22Rv1 (cell line): ENCODE measurements at regions not wholly inside any gene's neighbourhood (a gene's known extent, or its start where the extent isn't known, plus 50 kb on each side); places are given as distances from the start of the nearest gene placed in this dataset.

ENCODE experiments used
- ZFX ChIP-seq: fragments of 450-650 bp; IDR thresholded peaks from 2 replicates; pipeline ENCODE4 v1.6.1; 2017; ENCODE audit warnings: antibody characterized with exemption, borderline replicate concordance
- TF ChIP-seq, protein P1 (sequence below): fragments of 450-650 bp; IDR thresholded peaks from 2 replicates; pipeline ENCODE4 v1.5.1; 2017; ENCODE audit warnings: mild to moderate bottlenecking

GRCh38 chr15:97684249-97684648 is 276.3 kb upstream of the ARRDC4 start:
- TF ChIP-seq, protein P1, sequence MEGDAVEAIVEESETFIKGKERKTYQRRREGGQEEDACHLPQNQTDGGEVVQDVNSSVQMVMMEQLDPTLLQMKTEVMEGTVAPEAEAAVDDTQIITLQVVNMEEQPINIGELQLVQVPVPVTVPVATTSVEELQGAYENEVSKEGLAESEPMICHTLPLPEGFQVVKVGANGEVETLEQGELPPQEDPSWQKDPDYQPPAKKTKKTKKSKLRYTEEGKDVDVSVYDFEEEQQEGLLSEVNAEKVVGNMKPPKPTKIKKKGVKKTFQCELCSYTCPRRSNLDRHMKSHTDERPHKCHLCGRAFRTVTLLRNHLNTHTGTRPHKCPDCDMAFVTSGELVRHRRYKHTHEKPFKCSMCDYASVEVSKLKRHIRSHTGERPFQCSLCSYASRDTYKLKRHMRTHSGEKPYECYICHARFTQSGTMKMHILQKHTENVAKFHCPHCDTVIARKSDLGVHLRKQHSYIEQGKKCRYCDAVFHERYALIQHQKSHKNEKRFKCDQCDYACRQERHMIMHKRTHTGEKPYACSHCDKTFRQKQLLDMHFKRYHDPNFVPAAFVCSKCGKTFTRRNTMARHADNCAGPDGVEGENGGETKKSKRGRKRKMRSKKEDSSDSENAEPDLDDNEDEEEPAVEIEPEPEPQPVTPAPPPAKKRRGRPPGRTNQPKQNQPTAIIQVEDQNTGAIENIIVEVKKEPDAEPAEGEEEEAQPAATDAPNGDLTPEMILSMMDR: no peak
- TF ChIP-seq ZFX: no peak
